ENCODE measurements at regions not wholly inside any gene's neighbourhood (a gene's known extent, or its start where the extent isn't known, plus 50 kb on each side); places are given as distances from the start of the nearest gene placed in this dataset.

DNA sequence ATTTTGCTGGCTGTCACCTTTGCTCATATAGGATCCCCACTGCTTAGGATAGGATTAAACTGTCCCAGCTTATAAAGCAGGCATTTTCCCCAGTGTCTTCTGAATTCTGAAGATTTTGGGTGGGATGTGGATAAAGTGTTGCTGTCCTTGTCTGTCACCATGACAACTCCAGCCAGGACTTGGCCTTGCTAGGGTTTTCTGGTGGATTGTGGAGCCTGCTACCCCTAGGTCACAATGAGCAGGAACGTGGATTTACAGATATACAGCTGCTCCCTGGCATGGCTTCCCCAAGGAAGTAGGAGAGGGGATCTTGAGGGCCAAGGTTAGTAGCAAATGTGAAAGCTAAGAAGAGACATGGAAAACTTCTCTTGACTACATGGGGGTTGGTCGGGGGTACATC lies 220.7 kb downstream of the WDR11 start:
- H3K9me2 ChIP-seq (replicated peaks; ENCODE audit: insufficient read depth, low read length) = no peaks in the 10 kb centered on the region
- no peak overlapping the region for H3K27ac ChIP-seq (ENCODE audit: low read depth, low read length)
- no peaks in the 10 kb centered on the region for H3K27me3 ChIP-seq (ENCODE audit: low read length)
- H3F3A ChIP-seq (ENCODE audit: insufficient read depth) = no peaks in the 10 kb centered on the region
- H3K4me3 ChIP-seq (ENCODE audit: insufficient read depth, low read length, poor library complexity, severe bottlenecking) = no peak overlapping the region
- H2AFZ ChIP-seq (ENCODE audit: low read depth, low read length, severe bottlenecking) = no peak overlapping the region
- no peaks in the 10 kb centered on the region for H3K79me2 ChIP-seq (ENCODE audit: insufficient read depth, low read length)
- no peaks in the 10 kb centered on the region for H3K36me3 ChIP-seq (ENCODE audit: low read length)
- H3K9ac ChIP-seq (ENCODE audit: low read length) = no peak overlapping the region
- TF ChIP-seq, protein P1, sequence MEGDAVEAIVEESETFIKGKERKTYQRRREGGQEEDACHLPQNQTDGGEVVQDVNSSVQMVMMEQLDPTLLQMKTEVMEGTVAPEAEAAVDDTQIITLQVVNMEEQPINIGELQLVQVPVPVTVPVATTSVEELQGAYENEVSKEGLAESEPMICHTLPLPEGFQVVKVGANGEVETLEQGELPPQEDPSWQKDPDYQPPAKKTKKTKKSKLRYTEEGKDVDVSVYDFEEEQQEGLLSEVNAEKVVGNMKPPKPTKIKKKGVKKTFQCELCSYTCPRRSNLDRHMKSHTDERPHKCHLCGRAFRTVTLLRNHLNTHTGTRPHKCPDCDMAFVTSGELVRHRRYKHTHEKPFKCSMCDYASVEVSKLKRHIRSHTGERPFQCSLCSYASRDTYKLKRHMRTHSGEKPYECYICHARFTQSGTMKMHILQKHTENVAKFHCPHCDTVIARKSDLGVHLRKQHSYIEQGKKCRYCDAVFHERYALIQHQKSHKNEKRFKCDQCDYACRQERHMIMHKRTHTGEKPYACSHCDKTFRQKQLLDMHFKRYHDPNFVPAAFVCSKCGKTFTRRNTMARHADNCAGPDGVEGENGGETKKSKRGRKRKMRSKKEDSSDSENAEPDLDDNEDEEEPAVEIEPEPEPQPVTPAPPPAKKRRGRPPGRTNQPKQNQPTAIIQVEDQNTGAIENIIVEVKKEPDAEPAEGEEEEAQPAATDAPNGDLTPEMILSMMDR (IDR thresholded peaks at IDR 0.05; ENCODE audit: insufficient read depth, low read length, poor library complexity, severe bottlenecking) = no peak
- no peak for TF ChIP-seq EZH2phosphoT487 (conservative IDR thresholded peaks at IDR 0.05; ENCODE audit: low read length)
- no peaks in the 10 kb centered on the region for H3K9me3 ChIP-seq (ENCODE audit: insufficient read depth, low read length)
- no peak overlapping the region for H3K4me2 ChIP-seq (ENCODE audit: low read depth, low read length, poor library complexity, severe bottlenecking)
- H4K20me1 ChIP-seq (ENCODE audit: low read depth, low read length) = no peaks in the 10 kb centered on the region

DNA sequence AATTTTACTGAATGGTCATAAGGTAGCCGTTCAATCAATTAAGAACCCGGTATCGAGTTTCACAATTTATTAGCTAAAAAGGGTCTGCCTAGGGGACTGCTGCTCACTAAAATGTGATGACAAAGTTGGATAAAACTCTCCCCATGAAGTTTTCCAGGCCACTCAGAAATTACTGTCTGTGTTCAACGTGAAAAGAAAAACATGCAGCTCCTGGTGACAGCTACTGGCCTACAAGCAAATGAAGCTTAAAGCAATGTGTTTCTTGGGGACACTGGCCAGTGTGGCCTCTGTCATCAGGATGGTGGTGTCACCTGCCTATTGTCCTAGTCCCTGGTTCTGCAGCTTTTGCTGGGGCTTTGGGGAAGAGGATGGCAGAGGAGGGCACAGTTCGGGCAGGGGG lies 222.6 kb downstream of the WDR11 start:
- Histone ChIP-seq H3K36me3 (ENCODE audit: low read length) (no peaks in the 10 kb centered on the region), H3K27me3 (ENCODE audit: low read length) (no peaks in the 10 kb centered on the region), H3K4me3 (ENCODE audit: insufficient read depth, low read length, poor library complexity, severe bottlenecking) (no peak overlapping the region), H3K4me2 (ENCODE audit: low read depth, low read length, poor library complexity, severe bottlenecking) (no peak overlapping the region), H4K20me1 (ENCODE audit: low read depth, low read length) (no peaks in the 10 kb centered on the region), H3F3A (ENCODE audit: insufficient read depth) (no peaks in the 10 kb centered on the region), H2AFZ (ENCODE audit: low read depth, low read length, severe bottlenecking) (no peak overlapping the region), H3K9me3 (ENCODE audit: insufficient read depth, low read length) (no peaks in the 10 kb centered on the region), H3K79me2 (ENCODE audit: insufficient read depth, low read length) (no peaks in the 10 kb centered on the region), H3K27ac (ENCODE audit: low read depth, low read length) (no peak overlapping the region), H3K9ac (ENCODE audit: low read length) (no peak overlapping the region), H3K9me2 (replicated peaks; ENCODE audit: insufficient read depth, low read length) (no peaks in the 10 kb centered on the region)
- no peak for TF ChIP-seq EZH2phosphoT487 (conservative IDR thresholded peaks at IDR 0.05; ENCODE audit: low read length)
- TF ChIP-seq, protein P1 (IDR thresholded peaks at IDR 0.05; ENCODE audit: insufficient read depth, low read length, poor library complexity, severe bottlenecking) = no peak

DNA sequence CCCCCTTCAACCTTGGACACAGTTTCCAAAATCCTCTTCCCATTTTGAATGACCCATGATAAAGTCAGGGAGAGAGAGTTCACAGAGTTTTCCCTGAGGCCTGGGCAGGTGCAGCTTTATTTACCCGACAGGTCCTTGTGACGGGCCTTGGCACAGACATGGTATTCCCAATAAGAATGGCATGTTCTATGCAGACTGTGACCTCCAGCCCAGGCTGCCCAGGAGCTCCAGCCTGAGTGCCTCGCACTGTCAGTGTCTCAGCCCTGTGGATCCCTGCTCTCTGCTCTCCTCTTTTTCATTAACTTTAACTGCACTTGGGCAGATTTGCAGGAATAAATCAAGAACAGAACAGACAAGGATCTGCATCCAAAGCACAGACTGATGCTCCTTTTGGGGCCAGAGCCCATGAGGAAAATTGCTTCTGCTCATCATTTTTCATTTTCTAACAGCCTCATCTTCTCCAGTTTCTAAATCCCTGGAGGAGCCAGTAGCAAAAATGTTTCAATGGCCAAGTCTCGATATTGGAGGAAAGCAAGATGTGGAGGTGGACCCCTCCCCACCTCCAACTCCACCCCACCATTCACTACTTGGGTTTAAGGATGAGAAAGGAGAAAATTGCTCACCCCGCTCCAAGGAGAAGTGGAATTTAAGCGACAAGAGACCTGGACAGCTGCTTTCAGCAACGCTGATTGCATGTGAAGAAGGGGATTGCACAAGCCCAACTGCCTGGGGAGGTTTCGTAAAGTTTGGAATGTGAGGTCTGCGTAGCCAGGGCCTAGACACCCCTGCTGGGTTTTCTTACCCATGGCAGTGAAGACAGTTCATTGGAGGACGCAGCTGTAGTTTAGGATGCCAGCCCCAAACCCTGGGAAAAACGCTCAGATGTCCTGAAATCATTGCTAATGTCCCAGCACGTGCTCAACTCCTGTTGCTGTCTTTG lies 225.9 kb downstream of the WDR11 start:
- Histone ChIP-seq H2AFZ (ENCODE audit: low read depth, low read length, severe bottlenecking) (no peak overlapping the region), H3K9me3 (ENCODE audit: insufficient read depth, low read length) (no peaks in the 10 kb centered on the region), H3K27me3 (ENCODE audit: low read length) (no peaks in the 10 kb centered on the region), H3F3A (ENCODE audit: insufficient read depth) (no peaks in the 10 kb centered on the region), H3K4me3 (ENCODE audit: insufficient read depth, low read length, poor library complexity, severe bottlenecking) (no peak overlapping the region), H3K27ac (ENCODE audit: low read depth, low read length) (no peak overlapping the region), H3K9me2 (replicated peaks; ENCODE audit: insufficient read depth, low read length) (no peaks in the 10 kb centered on the region), H3K36me3 (ENCODE audit: low read length) (no peaks in the 10 kb centered on the region), H3K9ac (ENCODE audit: low read length) (no peak overlapping the region), H3K79me2 (ENCODE audit: insufficient read depth, low read length) (no peaks in the 10 kb centered on the region), H4K20me1 (ENCODE audit: low read depth, low read length) (no peaks in the 10 kb centered on the region), H3K4me2 (ENCODE audit: low read depth, low read length, poor library complexity, severe bottlenecking) (no peak overlapping the region)
- TF ChIP-seq, protein P1 (IDR thresholded peaks at IDR 0.05; ENCODE audit: insufficient read depth, low read length, poor library complexity, severe bottlenecking) = no peak
- TF ChIP-seq EZH2phosphoT487 (conservative IDR thresholded peaks at IDR 0.05; ENCODE audit: low read length) = no peak
